NCI-H1048 (cell line): ENCODE measurements at regions not wholly inside any gene's neighbourhood (a gene's known extent, or its start where the extent isn't known, plus 50 kb on each side); places are given as distances from the start of the nearest gene placed in this dataset.
"Not testable (repeated sequence)": the region's sequence is repeated elsewhere in the genome, so short reads cannot be mapped to it uniquely, and the experiment has no call there.

Experiments used
- DNase-seq: peaks from one replicate; lab custom pipeline; 2025; lab: John Stamatoyannopoulos, UW

DNA sequence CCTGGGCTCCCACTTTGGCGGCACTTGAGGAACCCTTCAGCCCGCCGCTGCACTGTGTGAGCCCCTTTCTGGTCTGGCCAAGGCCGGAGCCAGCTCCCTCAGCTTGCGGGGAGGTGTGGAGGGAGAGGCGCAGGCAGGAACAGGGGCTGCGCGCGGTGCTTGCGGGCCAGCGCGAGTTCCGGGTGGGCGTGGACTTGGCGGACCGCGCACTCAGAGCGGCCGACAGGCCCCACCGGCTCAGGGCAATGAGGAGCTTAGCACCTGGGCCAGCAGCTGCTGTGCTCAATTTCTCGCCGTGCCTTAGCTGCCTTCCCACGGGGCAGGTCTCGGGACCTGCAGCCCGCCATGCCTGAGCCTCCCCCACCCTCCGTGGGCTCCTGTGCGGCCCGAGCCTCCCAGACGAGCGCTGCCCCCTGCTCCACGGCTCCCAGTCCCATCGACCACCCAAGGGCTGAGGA lies 324.8 kb downstream of the RAD51AP2 start:
- DNase-seq: not testable (repeated sequence)

DNA sequence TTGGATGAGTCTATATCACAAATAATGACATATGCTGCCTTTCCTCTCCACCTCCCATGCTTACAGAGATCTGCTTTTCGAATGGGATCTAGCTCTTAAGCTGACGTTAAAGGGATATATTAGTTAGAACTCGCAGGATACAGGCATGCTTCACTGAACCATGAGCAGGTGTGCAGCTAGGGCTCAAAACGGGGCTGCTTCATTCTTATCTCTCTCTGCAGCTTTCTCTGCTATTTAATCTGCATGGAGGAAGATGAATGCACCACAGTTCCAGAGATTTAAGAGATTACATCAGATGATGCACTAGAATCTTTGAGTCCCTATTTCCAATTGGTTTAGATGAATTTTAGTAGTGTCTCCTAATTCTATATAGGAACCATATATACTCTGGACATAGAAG lies 327.0 kb downstream of the RAD51AP2 start:
- no peak for DNase-seq

GRCh38 chr2:17190527-17190926 lies 327.7 kb downstream of the RAD51AP2 start:
- no peak for DNase-seq

DNA sequence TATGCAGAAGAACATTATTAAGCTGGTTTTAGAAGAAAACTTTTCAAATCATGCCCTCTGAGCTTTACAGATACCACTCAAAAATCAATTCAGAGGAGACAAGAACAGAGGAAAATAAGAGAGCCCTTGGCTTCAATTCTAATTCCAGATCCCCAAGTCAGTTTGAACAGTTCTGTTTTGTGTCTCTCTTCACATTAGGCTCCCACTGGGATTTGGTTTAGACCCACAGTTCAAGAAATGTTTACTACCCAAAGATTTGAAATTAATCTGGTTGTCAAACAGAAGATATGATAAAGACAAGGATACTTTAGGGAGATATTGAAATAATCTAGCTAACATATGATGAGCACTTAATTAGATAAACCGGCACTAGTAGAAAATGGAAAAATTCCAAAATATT lies 329.5 kb downstream of the RAD51AP2 start:
- DNase-seq: no peak

DNA sequence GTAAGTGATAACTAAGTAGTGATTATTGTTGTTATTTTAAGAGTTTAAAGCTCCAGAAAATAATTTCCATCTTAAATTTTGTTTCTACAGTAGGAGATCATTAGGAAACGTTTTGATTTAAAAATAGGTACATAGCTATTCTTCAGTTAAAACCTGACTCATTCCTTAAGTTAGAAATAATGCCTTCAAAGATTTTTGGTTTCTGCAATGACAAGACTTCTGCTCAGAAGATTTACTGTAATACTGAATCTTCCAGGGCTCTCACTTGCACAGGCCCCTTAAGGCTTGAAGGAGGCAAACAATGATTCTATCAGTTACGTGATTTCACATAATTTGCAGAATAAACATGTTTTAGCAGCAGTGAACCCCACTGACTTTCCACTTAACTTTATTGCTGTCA lies 333.7 kb downstream of the RAD51AP2 start:
- no peak for DNase-seq

DNA sequence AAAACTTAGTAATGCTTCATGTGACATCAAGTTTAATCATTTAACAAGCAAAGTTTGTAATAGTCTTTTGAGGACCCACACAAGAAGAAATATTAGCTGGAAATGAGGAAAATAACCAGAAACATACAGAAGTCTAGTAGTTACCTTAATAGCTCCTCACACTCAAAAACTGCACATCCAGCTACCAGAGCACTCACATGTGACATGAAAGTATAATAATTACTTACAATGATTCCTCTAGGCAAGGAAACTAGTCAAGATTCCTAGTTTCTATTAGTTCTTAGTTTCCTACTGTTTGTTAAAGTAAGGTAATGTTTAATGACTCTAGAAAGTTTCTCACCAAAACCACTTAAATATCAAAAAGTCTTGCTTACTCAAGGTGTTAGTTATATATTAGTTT lies 335.8 kb downstream of the RAD51AP2 start:
- no peak for DNase-seq

- no peak for DNase-seq
Measured at GRCh38 chr2:17181051-17181752, 337.0 kb downstream of the RAD51AP2 start.

DNA sequence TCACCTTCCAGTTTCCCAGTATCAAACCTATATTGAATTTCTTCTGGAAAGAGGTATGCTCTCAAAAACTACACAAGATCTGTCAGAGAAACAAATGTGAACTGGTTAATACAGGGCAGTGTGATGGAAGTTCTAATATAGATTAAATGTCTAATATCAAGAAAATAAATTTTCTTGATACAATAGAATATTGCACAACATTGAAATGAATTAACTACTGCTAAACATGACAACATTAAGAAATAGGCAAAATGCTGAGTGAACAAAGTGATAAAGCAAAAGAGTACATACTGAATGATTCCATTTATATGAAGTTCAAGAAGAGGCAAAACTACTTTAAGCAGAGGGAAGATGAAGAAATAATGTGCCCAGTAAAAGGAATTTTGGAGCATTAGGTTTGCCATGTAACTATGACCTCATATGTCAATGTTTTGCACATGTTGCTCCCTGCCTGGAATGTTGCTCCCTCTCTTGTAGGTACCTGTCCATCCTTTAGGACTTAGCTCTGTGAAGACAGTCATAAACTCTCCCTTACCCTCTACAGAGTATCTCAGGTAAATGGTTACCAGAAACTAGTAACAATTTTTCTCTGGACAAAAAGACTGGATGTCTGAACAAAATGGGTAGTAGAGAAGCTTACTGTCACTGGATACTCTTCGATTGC lies 339.0 kb downstream of the RAD51AP2 start:
- DNase-seq: no peak

DNA sequence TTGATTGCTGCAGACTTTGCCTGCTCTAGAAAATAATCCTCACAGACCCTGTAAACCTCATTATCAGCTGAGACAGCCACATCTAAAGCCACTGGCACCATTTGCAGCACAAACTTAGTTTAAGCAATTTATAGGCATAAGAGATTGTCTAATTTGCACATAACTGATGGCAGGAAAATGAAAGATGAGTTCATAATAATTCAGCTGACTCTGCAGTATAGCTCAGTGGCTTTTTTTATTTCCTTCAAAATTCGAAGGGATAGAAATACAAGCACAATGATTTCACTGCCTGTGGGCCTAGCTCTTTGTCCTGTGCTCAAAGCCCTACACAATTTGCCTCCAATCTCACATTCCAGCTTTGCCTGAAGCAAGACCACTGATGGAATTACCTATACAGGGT lies 341.2 kb downstream of the RAD51AP2 start:
- DNase-seq: no peak

DNA sequence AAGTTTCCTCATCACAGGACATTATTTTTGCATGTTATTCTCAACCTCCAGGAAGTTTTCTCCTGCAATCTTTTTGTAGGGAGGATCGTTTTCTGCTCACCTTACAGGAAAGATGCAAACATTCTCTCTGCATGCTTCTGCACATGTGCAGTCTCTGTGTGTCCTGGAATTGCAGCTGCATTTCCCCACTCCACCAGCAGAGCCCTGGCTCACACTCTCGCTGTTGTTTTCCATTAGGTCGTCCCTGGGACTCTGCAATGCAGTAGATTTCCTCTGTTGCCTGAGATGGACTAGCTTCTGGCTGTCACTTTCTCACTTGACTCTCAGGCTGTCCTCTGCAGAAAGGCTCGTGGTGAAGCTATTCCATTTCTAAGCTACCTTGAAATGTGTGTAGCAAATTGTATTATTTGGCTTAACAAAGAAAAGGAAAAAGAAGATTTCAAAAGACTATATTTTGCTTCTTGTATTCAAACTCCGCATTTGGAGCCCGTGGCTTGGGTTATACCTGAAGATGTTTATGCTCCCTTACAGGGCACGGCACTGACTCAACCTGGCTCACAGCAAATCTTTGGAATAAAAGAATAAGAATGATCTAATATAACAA lies 346.7 kb downstream of the RAD51AP2 start:
- DNase-seq: no peak

DNA sequence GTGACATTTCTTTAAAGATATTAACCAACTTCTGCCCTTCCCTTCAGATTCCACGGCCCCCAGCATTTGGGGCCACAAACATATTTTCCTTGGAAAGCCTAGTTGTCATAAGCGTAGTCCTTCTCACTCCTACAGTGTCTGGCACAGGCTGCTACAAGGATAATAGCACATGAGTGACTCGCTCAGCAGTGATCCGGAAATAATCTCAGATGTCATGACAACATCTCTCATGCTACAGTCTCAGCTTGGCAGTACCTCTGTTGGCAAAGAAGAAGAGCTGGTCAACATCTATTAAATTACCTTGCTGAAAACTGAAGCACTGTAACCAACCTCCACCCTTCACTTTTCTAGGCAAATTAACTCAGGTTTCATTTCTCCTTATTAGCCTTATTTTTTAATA lies 351.7 kb downstream of the RAD51AP2 start:
- DNase-seq: no peak

DNA sequence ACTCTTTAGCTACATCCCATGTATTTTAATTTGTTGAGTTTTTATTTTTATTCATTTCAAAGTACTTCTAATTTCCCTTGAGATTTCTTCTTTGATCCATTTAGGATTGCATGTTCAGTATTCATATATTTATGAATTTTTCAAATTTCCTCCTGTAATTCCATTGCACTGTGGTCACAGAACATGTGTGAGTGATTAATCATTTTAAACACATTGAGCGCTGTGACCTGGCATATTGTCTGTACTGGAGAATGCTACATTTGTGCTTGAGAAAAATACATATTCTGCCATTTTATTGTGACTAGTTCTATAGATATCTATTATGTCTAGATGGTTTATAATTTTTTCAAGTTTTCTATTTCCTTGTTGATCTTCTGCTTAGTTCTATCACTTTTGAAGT lies 353.7 kb downstream of the RAD51AP2 start:
- no peak for DNase-seq

DNA sequence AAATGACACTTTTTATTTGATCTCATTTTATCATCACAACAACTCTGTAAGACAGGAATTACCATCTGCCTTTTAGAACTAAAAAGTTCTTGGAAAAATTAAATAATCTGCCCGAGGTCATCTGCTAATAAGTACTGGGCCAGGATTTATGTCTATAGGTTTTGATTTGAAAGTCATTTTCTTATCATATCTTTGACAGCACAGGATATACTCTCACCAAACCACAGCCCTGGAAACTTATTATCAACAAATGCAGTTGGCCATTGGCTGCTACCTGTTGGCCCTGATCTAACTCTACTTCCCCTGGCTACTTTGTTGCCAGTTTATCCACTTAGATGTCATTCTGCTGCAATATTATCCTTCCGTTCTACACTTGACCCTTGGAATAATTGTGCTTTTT lies 354.6 kb downstream of the RAD51AP2 start:
- DNase-seq: no peak

- DNase-seq: no peak
Measured at GRCh38 chr2:17162713-17163112, 355.5 kb downstream of the RAD51AP2 start.

DNA sequence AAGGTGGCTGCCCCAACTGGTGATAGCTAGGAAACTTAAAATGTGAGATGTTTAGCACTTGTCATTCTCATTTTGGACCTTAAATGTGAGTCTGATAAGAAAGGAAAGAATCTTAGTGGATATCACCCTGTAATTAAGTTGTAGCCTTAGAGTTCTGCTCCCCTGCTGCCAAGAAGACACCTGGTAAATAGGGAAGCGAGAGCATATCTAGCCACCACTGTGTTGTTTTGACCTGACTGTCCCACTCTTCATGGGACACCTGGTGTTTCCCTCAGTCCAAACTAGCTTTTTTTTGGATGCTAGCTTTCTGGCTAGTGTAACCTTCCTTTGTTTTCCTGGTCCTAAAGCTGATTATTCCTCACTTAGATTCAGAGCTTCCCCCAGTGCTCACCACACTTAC lies 357.6 kb downstream of the RAD51AP2 start:
- DNase-seq: no peak

DNA sequence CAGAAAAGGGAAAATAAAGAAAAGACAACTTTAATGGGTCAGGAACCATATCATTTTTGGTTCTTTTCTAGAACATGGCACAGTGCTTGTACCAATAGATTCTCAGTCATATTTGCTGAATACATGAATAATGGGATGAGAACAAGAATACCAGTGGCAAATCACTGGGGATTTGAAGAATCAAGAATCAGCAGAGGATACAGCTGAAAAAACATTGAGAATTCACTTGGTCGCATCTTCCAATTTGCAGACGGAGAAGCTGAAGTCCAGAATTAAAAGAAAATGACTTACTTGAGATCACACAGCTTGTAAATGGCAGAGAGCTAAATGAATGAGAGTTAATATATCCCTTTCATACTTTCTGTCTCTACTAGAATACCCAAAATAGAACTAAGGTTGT lies 362.2 kb downstream of the RAD51AP2 start:
- DNase-seq: no peak

- DNase-seq: no peak
Measured at GRCh38 chr2:17149945-17150344, 368.3 kb downstream of the RAD51AP2 start.

DNA sequence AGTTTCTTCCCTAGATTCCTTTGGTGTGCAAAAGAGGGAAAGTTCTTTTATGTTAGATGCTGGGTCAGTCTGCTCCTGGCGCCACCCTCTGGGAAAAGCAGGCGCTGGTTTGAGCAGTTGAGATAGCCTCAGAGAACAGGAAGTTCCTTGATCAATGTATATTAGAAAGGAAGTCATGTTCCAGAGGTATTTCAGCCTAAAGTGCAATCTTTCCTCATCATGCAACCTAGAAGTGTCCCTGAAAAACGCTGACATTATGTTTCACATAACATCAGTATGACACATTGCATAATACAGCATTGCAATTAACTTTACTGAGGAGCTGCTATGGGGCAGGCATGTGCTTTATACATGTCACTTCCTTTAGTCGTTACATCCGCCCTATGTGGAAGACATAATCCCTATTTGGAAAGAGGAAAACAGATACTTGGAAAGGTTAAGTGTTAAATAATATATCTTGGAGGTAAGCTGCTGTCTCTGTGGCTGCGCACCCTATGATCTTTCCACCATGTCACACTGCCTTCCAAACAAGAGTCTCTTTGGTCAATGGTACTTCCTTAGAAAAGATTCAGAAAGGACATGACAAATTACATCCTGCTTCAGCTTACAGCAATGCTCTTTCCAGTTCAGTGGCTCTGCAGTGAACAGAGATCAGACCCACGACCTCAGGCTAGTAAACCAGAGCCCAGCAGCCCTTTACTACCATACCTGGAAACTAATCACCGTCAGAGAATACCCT lies 369.7 kb downstream of the RAD51AP2 start:
- no peak for DNase-seq

GRCh38 chr2:17146358-17146757 lies 371.9 kb downstream of the RAD51AP2 start:
- DNase-seq: no peak

- DNase-seq: no peak
Measured at GRCh38 chr2:17136877-17137276, 381.4 kb downstream of the RAD51AP2 start.

DNA sequence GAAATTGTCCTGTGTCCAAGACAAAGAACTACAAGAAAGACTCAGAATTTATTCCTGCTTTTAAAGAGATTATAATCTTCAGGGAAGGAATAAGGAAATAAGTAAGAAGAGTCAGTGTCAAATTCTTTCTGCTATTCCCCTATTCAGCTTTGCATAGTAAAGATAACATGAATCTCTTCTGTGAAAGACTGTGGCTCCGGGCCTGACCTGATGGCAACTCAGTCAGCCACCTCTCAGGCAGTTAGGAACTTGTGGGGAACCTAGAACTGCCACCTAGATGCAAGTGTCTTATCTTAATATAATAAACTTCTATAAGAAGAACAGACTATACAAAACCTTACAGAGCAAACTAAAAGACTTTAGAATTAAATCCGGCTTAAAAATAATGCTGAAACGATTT lies 382.0 kb downstream of the RAD51AP2 start:
- no peak for DNase-seq

DNA sequence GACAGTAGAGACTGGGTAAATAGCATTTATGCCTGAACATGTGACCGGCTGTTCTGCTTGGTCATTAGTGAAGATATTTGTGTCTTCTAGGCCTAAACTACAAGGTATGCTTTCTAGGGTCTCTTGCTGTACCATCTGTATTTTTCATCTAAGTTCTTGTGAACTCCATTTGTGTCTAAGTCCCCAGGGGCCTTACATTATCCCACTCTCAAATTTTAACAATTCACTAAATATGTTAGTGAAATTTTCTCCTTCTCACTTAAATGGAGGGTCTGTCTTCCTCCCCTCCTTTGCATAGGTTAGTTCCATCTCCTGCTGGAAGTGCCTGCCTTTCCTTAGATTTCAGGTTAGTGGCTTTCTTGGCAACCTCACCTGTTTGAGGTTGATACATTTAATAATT lies 382.6 kb downstream of the RAD51AP2 start:
- no peak for DNase-seq
